ENCODE measurements at regions not wholly inside any gene's neighbourhood (a gene's known extent, or its start where the extent isn't known, plus 50 kb on each side); places are given as distances from the start of the nearest gene placed in this dataset.

GRCh38 chr3:110808630-110809029 is 263.0 kb upstream of the NECTIN3 start:
- WGBS (ENCODE audit: insufficient coverage), result no CpG with 5 or more reads among the region's 2 CpGs
- Mint-ChIP-seq H3K27ac (no peak overlapping the region), H3K4me1 (no peaks in the 10 kb centered on the region), H3K27me3 (ENCODE audit: low read depth in 2 of 2) (no peaks in the 10 kb centered on the region), H3K4me3 (no peak overlapping the region), H3K9me3 (peaks cover 2 to 9% of the 10 kb centered on the region in 2 donors), H3K36me3 (no peaks in the 10 kb centered on the region)
- DNase-seq (no peak), ATAC-seq (no peak)
- Histone ChIP-seq H3K27me3 (ENCODE audit: control insufficient read depth, insufficient read depth, low read length) (no peaks in the 10 kb centered on the region), H3K9me3 (ENCODE audit: control insufficient read depth, insufficient read depth, low read length) (no peaks in the 10 kb centered on the region), H3K27ac (ENCODE audit: low read length) (no peak overlapping the region), H3K36me3 (ENCODE audit: control insufficient read depth, insufficient read depth, low read length) (no peaks in the 10 kb centered on the region), H3K4me3 (ENCODE audit: low read length) (no peak overlapping the region), H3K4me1 (ENCODE audit: control insufficient read depth, insufficient read depth, low read length) (no peaks in the 10 kb centered on the region)
- TF ChIP-seq CTCF (IDR thresholded peaks at IDR 0.05), result no peak
- intact Hi-C loops (cut with micrococcal nuclease), result no loop called here

GRCh38 chr3:110810356-110810755 is 261.3 kb upstream of the NECTIN3 start:
- Mint-ChIP-seq H3K9me3 (peaks cover 2 to 9% of the 10 kb centered on the region in 2 donors), H3K4me1 (no peaks in the 10 kb centered on the region), H3K4me3 (no peak overlapping the region), H3K36me3 (no peaks in the 10 kb centered on the region), H3K27ac (no peak overlapping the region), H3K27me3 (ENCODE audit: low read depth in 2 of 2) (no peaks in the 10 kb centered on the region)
- no peaks in the 10 kb centered on the region for H3K36me3 ChIP-seq (ENCODE audit: control insufficient read depth, insufficient read depth, low read length)
- no peaks in the 10 kb centered on the region for H3K9me3 ChIP-seq (ENCODE audit: control insufficient read depth, insufficient read depth, low read length)
- no peak overlapping the region for H3K4me3 ChIP-seq (ENCODE audit: low read length)
- DNase-seq (no peak), ATAC-seq (no peak)
- intact Hi-C loops (cut with micrococcal nuclease), result no loop called here
- no peaks in the 10 kb centered on the region for H3K27me3 ChIP-seq (ENCODE audit: control insufficient read depth, insufficient read depth, low read length)
- WGBS (ENCODE audit: insufficient coverage), result 58% methylated on average over 1 of the region's 1 CpG
- H3K27ac ChIP-seq (ENCODE audit: low read length), result no peak overlapping the region
- TF ChIP-seq CTCF (IDR thresholded peaks at IDR 0.05), result no peak
- H3K4me1 ChIP-seq (ENCODE audit: control insufficient read depth, insufficient read depth, low read length), result no peaks in the 10 kb centered on the region

- TF ChIP-seq CTCF (IDR thresholded peaks at IDR 0.05), result no peak
Measured at GRCh38 chr3:110811050-110811449, 260.6 kb upstream of the NECTIN3 start.

GRCh38 chr3:110813541-110813940 is 258.1 kb upstream of the NECTIN3 start:
- Mint-ChIP-seq H3K9me3 (peaks cover 0 to 7% of the 10 kb centered on the region in 2 donors), H3K4me1 (no peaks in the 10 kb centered on the region), H3K27me3 (ENCODE audit: low read depth in 2 of 2) (no peaks in the 10 kb centered on the region), H3K4me3 (no peak overlapping the region), H3K36me3 (no peaks in the 10 kb centered on the region), H3K27ac (no peak overlapping the region)
- DNase-seq (no peak), ATAC-seq (no peak)
- Histone ChIP-seq H3K36me3 (ENCODE audit: control insufficient read depth, insufficient read depth, low read length) (no peaks in the 10 kb centered on the region), H3K4me3 (ENCODE audit: low read length) (no peak overlapping the region), H3K27me3 (ENCODE audit: control insufficient read depth, insufficient read depth, low read length) (no peaks in the 10 kb centered on the region), H3K27ac (ENCODE audit: low read length) (no peak overlapping the region), H3K4me1 (ENCODE audit: control insufficient read depth, insufficient read depth, low read length) (no peaks in the 10 kb centered on the region), H3K9me3 (ENCODE audit: control insufficient read depth, insufficient read depth, low read length) (no peaks in the 10 kb centered on the region)
- TF ChIP-seq CTCF (IDR thresholded peaks at IDR 0.05), result no peak
- intact Hi-C loops (cut with micrococcal nuclease), result no loop called here
- WGBS (ENCODE audit: insufficient coverage), result 100% methylated on average over 1 of the region's 2 CpGs

More at GRCh38 chr3:110811050-110811449, 260.6 kb upstream of the NECTIN3 start:
- DNase-seq (no peak), ATAC-seq (no peak)
- peaks cover 2 to 9% of the 10 kb centered on the region in 2 donors for H3K9me3 Mint-ChIP-seq
- H3K4me3 ChIP-seq (ENCODE audit: low read length), result no peak overlapping the region
- H3K9me3 ChIP-seq (ENCODE audit: control insufficient read depth, insufficient read depth, low read length), result no peaks in the 10 kb centered on the region
- H3K27me3 Mint-ChIP-seq (ENCODE audit: low read depth in 2 of 2), result no peaks in the 10 kb centered on the region
- no peak overlapping the region for H3K27ac ChIP-seq (ENCODE audit: low read length)
- H3K4me1 Mint-ChIP-seq, result no peaks in the 10 kb centered on the region
- H3K36me3 ChIP-seq (ENCODE audit: control insufficient read depth, insufficient read depth, low read length), result no peaks in the 10 kb centered on the region
- intact Hi-C loops (cut with micrococcal nuclease), result no loop called here
- H3K4me1 ChIP-seq (ENCODE audit: control insufficient read depth, insufficient read depth, low read length), result no peaks in the 10 kb centered on the region
- H3K27me3 ChIP-seq (ENCODE audit: control insufficient read depth, insufficient read depth, low read length), result no peaks in the 10 kb centered on the region
- no peaks in the 10 kb centered on the region for H3K36me3 Mint-ChIP-seq
- no peak overlapping the region for H3K27ac Mint-ChIP-seq
- H3K4me3 Mint-ChIP-seq, result no peak overlapping the region
